Loucy (cell line): ENCODE measurements at regions not wholly inside any gene's neighbourhood (a gene's known extent, or its start where the extent isn't known, plus 50 kb on each side); places are given as distances from the start of the nearest gene placed in this dataset.

Experiments used
- CTCF ChIP-seq: fragments of 200-600 bp; sonication (generic); conservative IDR thresholded peaks from 2 replicates; pipeline ENCODE4 v1.5.1; 2014; ENCODE audit warnings: mild to moderate bottlenecking, antibody characterized with exemption, low read length
- EZH2phosphoT487 ChIP-seq: fragments of 200-600 bp; IDR thresholded peaks from 2 replicates; pipeline ENCODE4 v1.6.1; 2018; ENCODE audit warnings: antibody characterized with exemption, mild to moderate bottlenecking, moderate library complexity, borderline replicate concordance

GRCh38 chr13:89843621-89844020 is 1503.9 kb upstream of the MIR17HG start:
- TF ChIP-seq CTCF (no peak), EZH2phosphoT487 (no peak)
